GM10266 (cell line): ENCODE measurements at regions not wholly inside any gene's neighbourhood (a gene's known extent, or its start where the extent isn't known, plus 50 kb on each side); places are given as distances from the start of the nearest gene placed in this dataset.
"Not testable (repeated sequence)": the region's sequence is repeated elsewhere in the genome, so short reads cannot be mapped to it uniquely, and the experiment has no call there.

Experiments
- DNase-seq: peaks from one replicate; pipeline ENCODE4 v3.0.0; 2012; ENCODE audit errors: extremely low spot score
- CTCF ChIP-seq: IDR thresholded peaks from 2 replicates; pipeline ENCODE4 v1.5.1; 2012; ENCODE audit warnings: mild to moderate bottlenecking, low read depth; ENCODE audit not compliant: control insufficient read depth, insufficient read depth; ENCODE audit errors: missing control alignments

DNA sequence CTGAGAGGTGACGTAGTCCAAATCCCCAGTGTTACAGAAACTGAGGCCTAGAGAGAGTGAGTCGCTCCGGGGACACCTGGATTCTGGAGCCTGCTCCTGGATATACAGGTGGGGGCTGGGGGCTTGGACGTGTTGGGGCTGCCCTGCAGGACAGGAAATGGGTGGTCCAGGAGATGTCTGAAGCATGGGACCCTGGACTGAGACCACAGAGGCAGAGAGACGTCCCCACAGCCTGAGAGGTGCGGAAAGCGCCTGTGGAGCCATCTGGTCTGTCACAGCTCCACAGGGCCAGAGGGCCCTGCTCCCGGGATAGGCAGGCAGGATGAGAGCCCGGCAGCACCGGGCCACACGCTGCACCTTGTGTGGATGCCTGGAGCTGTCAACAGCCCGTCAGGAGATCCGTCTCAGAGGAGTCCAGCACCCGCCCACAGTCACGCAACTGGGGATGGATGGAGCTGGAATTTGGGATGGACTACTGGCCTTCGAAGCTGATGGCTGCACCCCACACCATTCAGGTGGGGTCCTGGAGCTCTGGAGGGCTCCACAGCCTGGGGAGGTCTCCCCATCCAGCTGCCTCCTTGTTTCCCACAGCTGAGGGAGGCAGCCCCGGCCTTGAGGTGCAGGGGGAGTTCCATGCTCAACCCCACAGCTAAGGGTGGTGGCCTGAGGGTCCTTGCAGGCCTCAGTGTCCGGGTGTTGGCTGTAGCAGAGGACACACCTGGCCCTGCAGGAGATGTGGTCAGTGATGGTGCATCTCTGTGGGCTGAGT is 303.0 kb downstream of the NDUFA10 start:
- DNase-seq: no peak
- TF ChIP-seq CTCF: no peak

DNA sequence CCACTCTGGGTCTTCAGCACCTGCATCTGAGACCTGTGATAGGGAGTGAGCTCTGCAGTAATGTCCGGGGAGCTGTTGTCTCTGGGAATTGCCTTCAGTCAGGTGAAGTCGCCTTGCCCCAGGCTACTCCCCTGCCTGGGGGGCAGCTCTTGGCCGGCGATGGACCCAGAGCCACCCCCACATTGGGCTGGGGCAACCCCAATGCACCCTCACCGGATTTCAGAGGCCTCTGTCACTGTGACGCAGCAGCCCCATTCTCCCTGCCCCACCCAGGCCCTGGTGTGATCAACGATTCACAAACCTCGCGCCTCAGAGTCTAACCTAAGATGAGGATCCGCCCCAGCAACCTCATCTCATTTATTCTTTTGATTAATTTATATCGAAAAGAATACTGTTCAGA is 303.6 kb downstream of the NDUFA10 start:
- TF ChIP-seq CTCF: no peak
- no peak for DNase-seq

DNA sequence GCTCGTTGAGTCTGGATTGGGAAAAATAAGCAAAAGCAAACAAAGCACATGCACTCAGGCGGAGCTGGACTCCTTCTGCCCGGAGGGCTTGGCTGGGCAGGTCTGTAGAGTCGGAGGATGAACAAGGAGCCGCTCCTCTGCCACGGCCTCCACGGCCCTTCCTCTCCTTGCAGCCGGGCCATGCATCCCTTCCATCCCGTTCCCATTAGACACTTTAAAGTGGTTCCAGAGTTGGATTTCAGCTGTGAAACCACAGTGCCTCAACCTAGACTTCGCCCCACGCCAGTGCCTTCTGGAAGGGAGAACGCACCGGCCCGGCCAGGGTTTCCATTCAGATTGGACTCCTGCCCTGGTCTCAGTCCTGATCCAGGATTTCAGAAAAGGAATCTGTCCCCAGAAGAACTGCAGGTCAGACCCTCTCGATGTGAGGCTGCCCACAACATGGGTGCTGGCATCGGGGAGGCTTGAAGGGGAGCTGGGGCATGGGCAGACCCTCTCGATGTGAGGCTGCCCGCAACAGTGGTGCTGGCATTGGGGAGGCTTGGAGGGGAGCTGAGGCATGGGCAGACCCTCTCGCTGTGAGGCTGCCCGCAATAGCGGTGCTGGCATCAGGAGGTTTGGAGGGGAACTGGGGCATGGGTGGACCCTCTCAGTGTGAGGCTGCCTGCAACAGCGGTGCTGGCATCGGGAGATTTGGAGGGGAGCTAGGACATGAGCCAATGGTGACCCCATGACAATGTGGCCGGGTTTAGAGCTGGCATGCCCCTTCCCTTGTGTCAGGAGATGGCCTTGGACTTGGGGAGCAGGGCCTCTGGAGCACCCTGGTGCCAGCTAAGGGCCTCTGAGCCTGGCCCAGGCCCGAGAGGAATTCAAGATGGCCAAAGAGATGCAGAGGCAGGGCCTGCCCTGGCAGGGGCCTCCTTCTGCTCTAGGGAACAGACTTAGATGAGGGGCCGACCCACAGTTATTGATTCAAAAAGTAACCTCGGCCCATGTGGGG is 304.5 kb downstream of the NDUFA10 start:
- no peak for TF ChIP-seq CTCF
- no peak for DNase-seq

- no peak for DNase-seq
- no peak for TF ChIP-seq CTCF
Measured at GRCh38 chr2:239719791-239720360, 305.3 kb downstream of the NDUFA10 start.

DNA sequence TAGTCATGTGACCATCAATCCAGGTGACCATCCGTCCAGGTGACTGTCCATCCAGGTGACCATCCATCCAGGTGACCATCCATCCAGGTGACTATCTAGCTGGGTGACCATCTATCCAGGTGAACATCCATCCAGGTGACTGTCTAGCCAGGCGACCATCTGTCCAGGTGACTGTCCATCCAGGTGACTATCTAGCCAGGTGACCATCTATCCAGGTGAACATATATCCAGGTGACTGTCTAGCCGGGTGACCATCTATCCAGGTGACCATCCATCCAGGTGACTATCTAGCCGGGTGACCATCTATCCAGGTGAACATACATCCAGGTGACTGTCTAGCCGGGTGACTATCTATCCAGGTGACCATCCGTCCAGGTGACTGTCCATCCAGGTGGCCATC is 306.2 kb downstream of the NDUFA10 start:
- DNase-seq: not testable (repeated sequence)

DNA sequence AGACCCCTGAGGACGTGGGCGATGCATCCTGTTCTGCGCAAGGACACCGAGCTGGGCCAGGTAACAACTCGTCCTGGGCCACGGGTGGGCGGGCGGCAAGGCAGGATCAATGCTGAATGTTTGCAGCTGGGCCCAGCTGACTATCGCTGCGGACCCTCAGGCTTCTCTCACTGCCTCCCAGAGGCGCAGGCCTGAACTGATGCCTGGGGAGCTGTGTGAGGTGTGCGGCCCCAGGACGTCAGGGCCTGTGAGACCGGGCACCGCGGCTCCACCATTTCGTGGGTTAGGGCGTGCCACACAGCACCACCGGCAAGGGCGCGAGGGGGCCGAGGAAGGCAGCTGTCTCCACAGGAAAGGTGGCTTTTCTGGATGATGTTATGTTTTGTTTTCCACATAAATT is 307.4 kb downstream of the NDUFA10 start:
- TF ChIP-seq CTCF: no peak
- no peak for DNase-seq

DNA sequence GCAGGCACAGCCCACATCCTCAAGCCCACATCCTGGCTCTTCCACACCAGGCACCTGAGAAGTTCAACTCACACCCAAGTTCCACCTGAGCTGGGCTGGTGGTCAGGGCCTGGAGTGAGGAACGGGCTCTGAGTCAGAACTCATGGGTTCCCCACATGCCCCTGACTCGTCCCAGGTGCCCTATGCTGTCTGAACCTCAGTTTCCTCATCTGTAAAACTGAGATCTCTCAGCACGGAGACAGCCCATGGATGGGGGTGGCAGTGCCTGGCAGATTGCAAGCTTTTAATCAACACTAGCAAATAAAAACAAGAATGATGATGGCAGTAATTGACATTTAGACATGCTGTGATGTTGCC is 307.8 kb downstream of the NDUFA10 start:
- DNase-seq: no peak
- TF ChIP-seq CTCF: no peak
